ENCODE measurements at regions not wholly inside any gene's neighbourhood (a gene's known extent, or its start where the extent isn't known, plus 50 kb on each side); places are given as distances from the start of the nearest gene placed in this dataset.

GRCh38 chr5:158174918-158175851 is 316.2 kb upstream of the CLINT1 start:
- H3K36me3 Mint-ChIP-seq (ENCODE audit: low read depth) = peaks cover 5% of the 10 kb centered on the region
- no peak overlapping the region for H3K4me3 Mint-ChIP-seq
- DNase-seq (peak in 1 of 3 donors; percentile 8), ATAC-seq (peak; percentile 46)
- peaks cover 69% of the 10 kb centered on the region for H3K27me3 Mint-ChIP-seq
- no peak overlapping the region for H3K27ac Mint-ChIP-seq
- no peaks in the 10 kb centered on the region for H3K9me3 ChIP-seq (ENCODE audit: control insufficient read depth, low read length, poor library complexity, severe bottlenecking)
- H3K4me1 Mint-ChIP-seq = no peaks in the 10 kb centered on the region

GRCh38 chr5:158174026-158174425 is 315.1 kb upstream of the CLINT1 start:
- DNase-seq (no peak), ATAC-seq (no peak)
- Mint-ChIP-seq H3K4me1 (no peaks in the 10 kb centered on the region), H3K4me3 (no peak overlapping the region), H3K27me3 (peaks cover 71% of the 10 kb centered on the region), H3K27ac (no peak overlapping the region), H3K36me3 (ENCODE audit: low read depth) (peaks cover 5% of the 10 kb centered on the region)
- H3K9me3 ChIP-seq (ENCODE audit: control insufficient read depth, low read length, poor library complexity, severe bottlenecking) = no peaks in the 10 kb centered on the region

- Mint-ChIP-seq H3K4me1 (no peaks in the 10 kb centered on the region), H3K27ac (no peak overlapping the region), H3K36me3 (ENCODE audit: low read depth) (peaks cover 5% of the 10 kb centered on the region), H3K27me3 (peaks cover 71% of the 10 kb centered on the region), H3K4me3 (no peak overlapping the region)
- DNase-seq = no peak
- no peaks in the 10 kb centered on the region for H3K9me3 ChIP-seq (ENCODE audit: control insufficient read depth, low read length, poor library complexity, severe bottlenecking)
- ATAC-seq = no peak
These were observed 313.1 kb upstream of the CLINT1 start for GRCh38 chr5:158172005-158172404.

GRCh38 chr5:158170534-158170933 is 311.6 kb upstream of the CLINT1 start:
- ATAC-seq (no peak), DNase-seq (no peak)
- no peak overlapping the region for H3K4me3 Mint-ChIP-seq
- H3K4me1 Mint-ChIP-seq = no peaks in the 10 kb centered on the region
- no peaks in the 10 kb centered on the region for H3K36me3 Mint-ChIP-seq (ENCODE audit: low read depth)
- no peaks in the 10 kb centered on the region for H3K9me3 ChIP-seq (ENCODE audit: control insufficient read depth, low read length, poor library complexity, severe bottlenecking)
- no peak overlapping the region for H3K27ac Mint-ChIP-seq
- peaks cover 67% of the 10 kb centered on the region for H3K27me3 Mint-ChIP-seq

GRCh38 chr5:158170060-158170459 is 311.1 kb upstream of the CLINT1 start:
- Mint-ChIP-seq H3K27ac (no peak overlapping the region), H3K4me3 (no peak overlapping the region), H3K4me1 (no peaks in the 10 kb centered on the region), H3K27me3 (peaks cover 68% of the 10 kb centered on the region), H3K36me3 (ENCODE audit: low read depth) (no peaks in the 10 kb centered on the region)
- ATAC-seq = no peak
- no peaks in the 10 kb centered on the region for H3K9me3 ChIP-seq (ENCODE audit: control insufficient read depth, low read length, poor library complexity, severe bottlenecking)
- DNase-seq = no peak

- no peaks in the 10 kb centered on the region for H3K9me3 ChIP-seq (ENCODE audit: control insufficient read depth, low read length, poor library complexity, severe bottlenecking)
- ATAC-seq (no peak), DNase-seq (no peak)
- H3K4me1 Mint-ChIP-seq = no peaks in the 10 kb centered on the region
- no peaks in the 10 kb centered on the region for H3K36me3 Mint-ChIP-seq (ENCODE audit: low read depth)
- peaks cover 59% of the 10 kb centered on the region for H3K27me3 Mint-ChIP-seq
- H3K27ac Mint-ChIP-seq = no peak overlapping the region
- no peak overlapping the region for H3K4me3 Mint-ChIP-seq
These were observed 307.5 kb upstream of the CLINT1 start for GRCh38 chr5:158166424-158166823.

- H3K4me3 Mint-ChIP-seq = no peak overlapping the region
These were observed 306.7 kb upstream of the CLINT1 start for GRCh38 chr5:158165647-158166046.

GRCh38 chr5:158164296-158165047 is 305.5 kb upstream of the CLINT1 start:
- Mint-ChIP-seq H3K4me1 (no peaks in the 10 kb centered on the region), H3K27me3 (peaks cover 41% of the 10 kb centered on the region), H3K4me3 (no peak overlapping the region), H3K27ac (no peak overlapping the region), H3K36me3 (ENCODE audit: low read depth) (no peaks in the 10 kb centered on the region)
- ATAC-seq (no peak), DNase-seq (no peak)
- H3K9me3 ChIP-seq (ENCODE audit: control insufficient read depth, low read length, poor library complexity, severe bottlenecking) = no peaks in the 10 kb centered on the region

More at GRCh38 chr5:158165647-158166046, 306.7 kb upstream of the CLINT1 start:
- no peaks in the 10 kb centered on the region for H3K9me3 ChIP-seq (ENCODE audit: control insufficient read depth, low read length, poor library complexity, severe bottlenecking)
- no peak for ATAC-seq
- no peak for DNase-seq
- Mint-ChIP-seq H3K4me1 (no peaks in the 10 kb centered on the region), H3K36me3 (ENCODE audit: low read depth) (no peaks in the 10 kb centered on the region), H3K27me3 (peaks cover 51% of the 10 kb centered on the region), H3K27ac (no peak overlapping the region)

GRCh38 chr5:158163451-158164295 is 304.7 kb upstream of the CLINT1 start:
- H3K4me1 Mint-ChIP-seq = no peaks in the 10 kb centered on the region
- H3K27ac Mint-ChIP-seq = no peak overlapping the region
- H3K27me3 Mint-ChIP-seq = peaks cover 36% of the 10 kb centered on the region

GRCh38 chr5:158162479-158163034 is 303.6 kb upstream of the CLINT1 start:
- ATAC-seq = no peak
- no peaks in the 10 kb centered on the region for H3K4me1 Mint-ChIP-seq

More at GRCh38 chr5:158163451-158164295, 304.7 kb upstream of the CLINT1 start:
- H3K9me3 ChIP-seq (ENCODE audit: control insufficient read depth, low read length, poor library complexity, severe bottlenecking) = no peaks in the 10 kb centered on the region
- DNase-seq (no peak), ATAC-seq (no peak)
- Mint-ChIP-seq H3K4me3 (no peak overlapping the region), H3K36me3 (ENCODE audit: low read depth) (no peaks in the 10 kb centered on the region)

GRCh38 chr5:158162026-158162425 is 303.1 kb upstream of the CLINT1 start:
- H3K4me3 Mint-ChIP-seq = no peak overlapping the region
- DNase-seq (no peak), ATAC-seq (no peak)
- H3K27me3 Mint-ChIP-seq = peaks cover 34% of the 10 kb centered on the region
- no peaks in the 10 kb centered on the region for H3K9me3 ChIP-seq (ENCODE audit: control insufficient read depth, low read length, poor library complexity, severe bottlenecking)
- no peak overlapping the region for H3K27ac Mint-ChIP-seq
- no peaks in the 10 kb centered on the region for H3K4me1 Mint-ChIP-seq
- H3K36me3 Mint-ChIP-seq (ENCODE audit: low read depth) = no peaks in the 10 kb centered on the region

More at GRCh38 chr5:158162479-158163034, 303.6 kb upstream of the CLINT1 start:
- H3K4me3 Mint-ChIP-seq = no peak overlapping the region
- no peak for DNase-seq
- no peaks in the 10 kb centered on the region for H3K36me3 Mint-ChIP-seq (ENCODE audit: low read depth)
- H3K27ac Mint-ChIP-seq = no peak overlapping the region
- H3K9me3 ChIP-seq (ENCODE audit: control insufficient read depth, low read length, poor library complexity, severe bottlenecking) = no peaks in the 10 kb centered on the region
- H3K27me3 Mint-ChIP-seq = peaks cover 35% of the 10 kb centered on the region

GRCh38 chr5:158159621-158160020 is 300.7 kb upstream of the CLINT1 start:
- DNase-seq (no peak), ATAC-seq (no peak)
- H3K27me3 Mint-ChIP-seq = peaks cover 35% of the 10 kb centered on the region
- H3K36me3 Mint-ChIP-seq (ENCODE audit: low read depth) = no peaks in the 10 kb centered on the region
- H3K4me1 Mint-ChIP-seq = no peaks in the 10 kb centered on the region
- H3K27ac Mint-ChIP-seq = no peak overlapping the region
- no peaks in the 10 kb centered on the region for H3K9me3 ChIP-seq (ENCODE audit: control insufficient read depth, low read length, poor library complexity, severe bottlenecking)
- H3K4me3 Mint-ChIP-seq = no peak overlapping the region
